ENCODE measurements at regions not wholly inside any gene's neighbourhood (a gene's known extent, or its start where the extent isn't known, plus 50 kb on each side); places are given as distances from the start of the nearest gene placed in this dataset.

GRCh38 chr5:106089073-106089472 is 1581.7 kb downstream of the EFNA5 start:
- TF ChIP-seq CTCF (IDR thresholded peaks at IDR 0.05; ENCODE audit: insufficient read depth, low read depth, low read length) (no peak), EZH2 (IDR thresholded peaks at IDR 0.05; ENCODE audit: insufficient read depth, low read length) (no peak)
- H3K9me3 Mint-ChIP-seq (ENCODE audit: unreplicated experiment), result no peaks in the 10 kb centered on the region
- Histone ChIP-seq H3K27ac (ENCODE audit: low read depth, low read length) (no peak overlapping the region), H3K4me2 (ENCODE audit: low read length) (no peak overlapping the region), H4K20me1 (ENCODE audit: insufficient read depth, low read length) (no peaks in the 10 kb centered on the region), H3K9me3 (ENCODE audit: insufficient read depth, low read depth, low read length) (no peaks in the 10 kb centered on the region), H3K36me3 (ENCODE audit: insufficient read depth, low read length) (no peaks in the 10 kb centered on the region), H2AFZ (ENCODE audit: low read depth, low read length) (no peak overlapping the region), H3K27me3 (ENCODE audit: insufficient read depth, low read length) (no peaks in the 10 kb centered on the region), H3K4me3 (ENCODE audit: insufficient read depth, low read depth, low read length) (no peak overlapping the region), H3K9ac (ENCODE audit: low read length) (no peak overlapping the region), H3K79me2 (ENCODE audit: insufficient read depth, low read length) (no peaks in the 10 kb centered on the region), H3K4me1 (ENCODE audit: insufficient read depth, low read length) (no peaks in the 10 kb centered on the region)
- no peaks in the 10 kb centered on the region for H3K27me3 Mint-ChIP-seq (ENCODE audit: low read depth, unreplicated experiment)
- no peak overlapping the region for H3K27ac Mint-ChIP-seq (ENCODE audit: unreplicated experiment)
- DNase-seq (ENCODE audit: low read depth) (peak; percentile 6), FAIRE-seq (no peak)
- no peaks in the 10 kb centered on the region for H3K4me1 Mint-ChIP-seq (ENCODE audit: low read depth, unreplicated experiment)
- no peak overlapping the region for H3K4me3 Mint-ChIP-seq (ENCODE audit: unreplicated experiment)
- H3K36me3 Mint-ChIP-seq (ENCODE audit: low read depth, unreplicated experiment), result no peaks in the 10 kb centered on the region

GRCh38 chr5:106088462-106088861 is 1582.3 kb downstream of the EFNA5 start:
- no peaks in the 10 kb centered on the region for H3K27me3 Mint-ChIP-seq (ENCODE audit: low read depth, unreplicated experiment)
- H4K20me1 ChIP-seq (ENCODE audit: insufficient read depth, low read length), result no peaks in the 10 kb centered on the region
- no peaks in the 10 kb centered on the region for H3K27me3 ChIP-seq (ENCODE audit: insufficient read depth, low read length)
- no peak overlapping the region for H3K4me3 Mint-ChIP-seq (ENCODE audit: unreplicated experiment)
- H3K4me1 ChIP-seq (ENCODE audit: insufficient read depth, low read length), result no peaks in the 10 kb centered on the region
- no peak for FAIRE-seq
- no peak overlapping the region for H3K9ac ChIP-seq (ENCODE audit: low read length)
- H2AFZ ChIP-seq (ENCODE audit: low read depth, low read length), result no peak overlapping the region
- no peak for TF ChIP-seq EZH2 (IDR thresholded peaks at IDR 0.05; ENCODE audit: insufficient read depth, low read length)
- TF ChIP-seq CTCF (IDR thresholded peaks at IDR 0.05; ENCODE audit: insufficient read depth, low read depth, low read length), result no peak
- no peaks in the 10 kb centered on the region for H3K79me2 ChIP-seq (ENCODE audit: insufficient read depth, low read length)
- no peak overlapping the region for H3K4me3 ChIP-seq (ENCODE audit: insufficient read depth, low read depth, low read length)
- no peaks in the 10 kb centered on the region for H3K9me3 ChIP-seq (ENCODE audit: insufficient read depth, low read depth, low read length)
- H3K27ac ChIP-seq (ENCODE audit: low read depth, low read length), result no peak overlapping the region
- no peaks in the 10 kb centered on the region for H3K36me3 Mint-ChIP-seq (ENCODE audit: low read depth, unreplicated experiment)
- H3K9me3 Mint-ChIP-seq (ENCODE audit: unreplicated experiment), result no peaks in the 10 kb centered on the region
- H3K36me3 ChIP-seq (ENCODE audit: insufficient read depth, low read length), result no peaks in the 10 kb centered on the region
- no peaks in the 10 kb centered on the region for H3K4me1 Mint-ChIP-seq (ENCODE audit: low read depth, unreplicated experiment)
- H3K27ac Mint-ChIP-seq (ENCODE audit: unreplicated experiment), result no peak overlapping the region
- no peak for DNase-seq (ENCODE audit: low read depth)
- no peak overlapping the region for H3K4me2 ChIP-seq (ENCODE audit: low read length)

GRCh38 chr5:106086352-106086751 is 1584.4 kb downstream of the EFNA5 start:
- H3K79me2 ChIP-seq (ENCODE audit: insufficient read depth, low read length), result no peaks in the 10 kb centered on the region
- no peaks in the 10 kb centered on the region for H3K4me1 ChIP-seq (ENCODE audit: insufficient read depth, low read length)
- Mint-ChIP-seq H3K4me3 (ENCODE audit: unreplicated experiment) (no peak overlapping the region), H3K9me3 (ENCODE audit: unreplicated experiment) (no peaks in the 10 kb centered on the region), H3K36me3 (ENCODE audit: low read depth, unreplicated experiment) (no peaks in the 10 kb centered on the region), H3K27me3 (ENCODE audit: low read depth, unreplicated experiment) (no peaks in the 10 kb centered on the region), H3K4me1 (ENCODE audit: low read depth, unreplicated experiment) (no peaks in the 10 kb centered on the region), H3K27ac (ENCODE audit: unreplicated experiment) (no peak overlapping the region)
- H3K27me3 ChIP-seq (ENCODE audit: insufficient read depth, low read length), result no peaks in the 10 kb centered on the region
- H4K20me1 ChIP-seq (ENCODE audit: insufficient read depth, low read length), result no peaks in the 10 kb centered on the region
- H3K36me3 ChIP-seq (ENCODE audit: insufficient read depth, low read length), result no peaks in the 10 kb centered on the region
- no peak for DNase-seq (ENCODE audit: low read depth)
- H3K27ac ChIP-seq (ENCODE audit: low read depth, low read length), result no peak overlapping the region
- no peak overlapping the region for H3K4me2 ChIP-seq (ENCODE audit: low read length)
- H3K9ac ChIP-seq (ENCODE audit: low read length), result no peak overlapping the region
- no peak overlapping the region for H2AFZ ChIP-seq (ENCODE audit: low read depth, low read length)
- TF ChIP-seq EZH2 (IDR thresholded peaks at IDR 0.05; ENCODE audit: insufficient read depth, low read length), result no peak
- no peak for TF ChIP-seq CTCF (IDR thresholded peaks at IDR 0.05; ENCODE audit: insufficient read depth, low read depth, low read length)
- no peaks in the 10 kb centered on the region for H3K9me3 ChIP-seq (ENCODE audit: insufficient read depth, low read depth, low read length)
- no peak overlapping the region for H3K4me3 ChIP-seq (ENCODE audit: insufficient read depth, low read depth, low read length)
- FAIRE-seq, result no peak

All from astrocyte (in vitro differentiated cells and primary cell).